Hepatocyte (in vitro differentiated cells): ENCODE measurements at regions not wholly inside any gene's neighbourhood (a gene's known extent, or its start where the extent isn't known, plus 50 kb on each side); places are given as distances from the start of the nearest gene placed in this dataset.

Source experiments
- EZH2 ChIP-seq: fragments of 200-600 bp; sonication (generic); IDR thresholded peaks from 2 replicates; pipeline ENCODE4 v1.6.1; 2016; ENCODE audit warnings: antibody characterized with exemption, mild to moderate bottlenecking, borderline replicate concordance
- EZH2phosphoT487 ChIP-seq: fragments of 200-600 bp; sonication (generic); IDR thresholded peaks from one replicate; pipeline ENCODE4 v1.6.1; 2018; ENCODE audit warnings: antibody characterized with exemption, mild to moderate bottlenecking, low read depth, moderate library complexity; ENCODE audit not compliant: unreplicated experiment, severe bottlenecking
- TF ChIP-seq, protein P1 (sequence below): fragments of 200-600 bp; sonication (generic); IDR thresholded peaks from 2 replicates; pipeline ENCODE4 v1.5.1; 2016; ENCODE audit warnings: antibody characterized with exemption, mild to moderate bottlenecking; ENCODE audit not compliant: poor library complexity

- no peak for TF ChIP-seq EZH2
- TF ChIP-seq EZH2phosphoT487: no peak
- TF ChIP-seq, protein P1, sequence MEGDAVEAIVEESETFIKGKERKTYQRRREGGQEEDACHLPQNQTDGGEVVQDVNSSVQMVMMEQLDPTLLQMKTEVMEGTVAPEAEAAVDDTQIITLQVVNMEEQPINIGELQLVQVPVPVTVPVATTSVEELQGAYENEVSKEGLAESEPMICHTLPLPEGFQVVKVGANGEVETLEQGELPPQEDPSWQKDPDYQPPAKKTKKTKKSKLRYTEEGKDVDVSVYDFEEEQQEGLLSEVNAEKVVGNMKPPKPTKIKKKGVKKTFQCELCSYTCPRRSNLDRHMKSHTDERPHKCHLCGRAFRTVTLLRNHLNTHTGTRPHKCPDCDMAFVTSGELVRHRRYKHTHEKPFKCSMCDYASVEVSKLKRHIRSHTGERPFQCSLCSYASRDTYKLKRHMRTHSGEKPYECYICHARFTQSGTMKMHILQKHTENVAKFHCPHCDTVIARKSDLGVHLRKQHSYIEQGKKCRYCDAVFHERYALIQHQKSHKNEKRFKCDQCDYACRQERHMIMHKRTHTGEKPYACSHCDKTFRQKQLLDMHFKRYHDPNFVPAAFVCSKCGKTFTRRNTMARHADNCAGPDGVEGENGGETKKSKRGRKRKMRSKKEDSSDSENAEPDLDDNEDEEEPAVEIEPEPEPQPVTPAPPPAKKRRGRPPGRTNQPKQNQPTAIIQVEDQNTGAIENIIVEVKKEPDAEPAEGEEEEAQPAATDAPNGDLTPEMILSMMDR: no peak
These were observed 206.5 kb downstream of the RBFOX3 start for GRCh38 chr17:79404136-79404911.
